HUDEP-2 (cell line): ENCODE measurements at regions not wholly inside any gene's neighbourhood (a gene's known extent, or its start where the extent isn't known, plus 50 kb on each side); places are given as distances from the start of the nearest gene placed in this dataset.

Experiments
- DNase-seq, 76 experiments: peaks; one replicate each; lab custom pipeline; 2025; ENCODE audit not compliant: unreplicated experiment in 76 of 76; lab: John Stamatoyannopoulos, UW

DNA sequence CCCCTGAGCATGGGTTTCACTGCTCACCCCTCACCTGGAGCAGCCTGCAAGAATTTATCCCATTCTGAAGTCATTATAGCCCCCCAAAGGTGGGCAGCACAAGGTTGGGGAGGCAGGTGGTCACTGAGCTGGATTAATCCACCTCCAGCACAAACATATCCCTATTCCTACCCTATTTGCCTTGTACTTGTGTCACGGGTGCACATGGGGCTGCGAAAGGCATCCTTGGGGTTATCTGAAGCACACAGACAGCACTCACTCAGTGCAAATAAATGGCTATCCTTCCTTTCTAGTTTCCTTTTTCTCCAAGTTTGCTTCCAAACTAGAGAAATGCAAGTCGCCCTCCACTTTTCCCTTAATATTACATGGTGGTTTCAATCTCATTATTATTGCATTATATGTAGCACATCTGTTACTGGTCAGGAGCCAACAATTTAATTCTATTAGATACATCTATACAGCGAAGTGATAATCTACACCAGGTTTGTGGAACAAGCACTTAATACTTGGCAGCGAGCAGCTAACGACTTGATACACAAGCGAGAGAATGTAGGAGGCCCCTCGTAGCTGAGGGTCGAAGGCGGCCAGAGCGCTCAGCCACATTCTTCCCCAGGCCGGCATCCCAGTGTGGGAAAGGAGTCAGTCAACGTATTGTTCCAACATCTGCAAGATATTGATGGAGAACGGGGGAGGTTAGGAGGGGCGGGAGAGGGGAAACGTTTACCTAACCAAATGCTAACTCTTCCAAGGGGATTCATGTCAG, 121.3 kb upstream of the HABP2 start:
- DNase-seq: no peak

DNA sequence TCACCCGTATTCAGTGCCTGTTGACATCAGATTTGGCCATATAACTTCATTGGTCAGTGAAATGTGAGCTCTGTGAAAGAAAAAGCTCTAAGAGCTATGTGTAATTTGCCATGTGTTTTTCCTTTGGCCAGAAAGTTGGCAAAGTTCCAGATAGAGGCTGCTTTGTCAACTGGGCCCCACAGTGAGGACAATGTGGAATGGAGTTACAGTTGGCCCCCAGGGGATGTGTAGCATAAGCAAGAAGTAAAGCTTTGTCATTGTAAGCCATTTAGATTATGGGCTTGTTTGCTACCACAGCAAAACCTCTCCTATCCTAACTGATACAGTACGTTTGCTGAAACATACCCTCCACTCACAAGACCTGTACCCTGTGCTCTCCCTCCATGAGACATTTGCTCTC, 119.1 kb upstream of the HABP2 start:
- DNase-seq: no peak

DNA sequence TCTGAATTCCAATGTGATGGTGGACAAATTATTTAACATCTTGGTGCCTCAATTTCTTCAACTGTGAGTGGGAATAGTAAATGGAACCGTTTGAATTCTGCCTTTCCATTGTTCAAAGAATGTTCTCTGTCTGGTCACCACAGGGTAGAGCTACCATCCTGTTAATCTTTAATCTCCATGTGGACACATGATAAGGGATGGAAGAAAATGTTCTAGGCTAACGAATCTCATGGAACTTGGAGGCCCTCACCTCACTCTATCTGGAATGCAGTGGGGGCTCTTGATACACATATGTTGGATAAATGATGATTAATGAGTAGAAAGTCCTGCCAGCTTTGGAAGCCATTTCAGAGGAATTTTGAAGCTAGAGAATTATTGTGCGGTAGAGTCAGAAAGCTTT, 118.5 kb upstream of the HABP2 start:
- no peak for DNase-seq

DNA sequence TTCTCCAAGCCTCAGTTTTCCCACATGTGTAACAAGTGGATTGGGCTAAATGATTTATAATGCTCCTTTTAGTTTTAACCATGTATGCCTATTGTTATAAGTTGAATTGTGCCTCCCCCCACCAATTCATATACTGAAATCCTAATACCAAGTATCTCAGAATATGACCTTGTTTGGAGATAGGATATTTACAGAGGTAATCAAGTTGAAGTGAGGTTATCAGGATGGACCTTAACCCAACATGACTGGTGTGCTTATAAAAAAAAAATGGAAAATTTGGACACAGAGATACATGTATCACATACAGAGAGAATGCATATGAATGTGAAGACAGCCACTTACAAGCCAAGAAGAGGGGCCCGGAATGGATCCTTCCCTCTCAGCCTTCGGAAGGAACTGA, 117.9 kb upstream of the HABP2 start:
- no peak for DNase-seq

DNA sequence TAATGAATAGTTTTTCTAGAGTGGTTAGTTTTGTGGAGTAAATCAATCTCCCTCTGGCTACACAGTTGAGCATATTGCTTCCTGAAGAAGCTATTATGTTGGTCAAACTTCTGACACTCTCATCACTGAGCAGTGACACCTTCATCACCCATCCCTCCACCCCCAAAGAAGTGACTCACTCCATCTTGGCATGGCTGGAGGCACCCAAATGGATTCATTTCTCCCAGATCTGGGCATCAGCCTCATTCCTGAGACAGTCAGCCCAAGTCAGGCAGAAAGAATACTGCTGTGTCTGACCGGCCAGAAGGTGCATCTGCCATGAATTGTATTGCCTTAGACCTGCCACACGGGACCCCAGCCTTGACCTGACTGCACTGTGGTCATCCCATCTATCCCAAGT, 117.0 kb upstream of the HABP2 start:
- DNase-seq: no peak

DNA sequence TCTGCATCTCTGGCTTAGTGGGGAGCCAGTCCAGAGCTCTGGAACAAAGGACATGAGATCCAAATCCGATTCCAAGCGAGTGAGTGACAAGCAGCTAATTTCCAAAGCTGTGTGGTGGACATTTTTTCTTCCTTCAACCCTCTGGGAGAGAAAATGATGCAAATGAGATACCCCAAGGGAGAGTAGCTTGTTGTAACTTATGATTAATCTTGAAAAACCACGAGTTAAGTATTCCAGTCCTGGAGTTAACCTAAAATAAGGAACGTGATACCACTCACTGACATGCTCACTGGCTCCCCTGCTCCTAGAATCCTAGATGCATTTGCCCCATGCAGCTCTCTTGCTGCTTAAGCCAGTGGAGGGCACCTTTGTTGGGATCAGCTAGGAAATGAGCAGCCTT, 116.0 kb upstream of the HABP2 start:
- no peak for DNase-seq

DNA sequence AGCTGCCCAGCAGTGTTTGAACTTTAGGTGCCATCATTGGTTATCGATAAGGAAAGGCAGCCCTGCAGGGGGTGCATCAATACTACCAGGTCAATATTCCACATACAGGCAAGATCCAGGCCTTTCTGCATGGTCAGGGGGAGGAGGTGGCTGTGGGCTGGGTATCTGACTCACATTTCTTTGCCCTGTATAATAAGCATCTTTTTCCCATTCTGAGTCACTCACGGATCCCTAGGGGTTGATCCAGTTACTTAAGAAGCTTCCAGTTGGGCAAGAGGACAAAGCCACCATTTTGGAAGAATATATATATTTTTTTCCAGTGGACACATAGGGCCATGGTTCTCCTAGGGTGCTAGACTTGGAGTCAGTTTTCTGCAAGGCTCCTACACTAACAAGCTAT, 114.2 kb upstream of the HABP2 start:
- no peak for DNase-seq

DNA sequence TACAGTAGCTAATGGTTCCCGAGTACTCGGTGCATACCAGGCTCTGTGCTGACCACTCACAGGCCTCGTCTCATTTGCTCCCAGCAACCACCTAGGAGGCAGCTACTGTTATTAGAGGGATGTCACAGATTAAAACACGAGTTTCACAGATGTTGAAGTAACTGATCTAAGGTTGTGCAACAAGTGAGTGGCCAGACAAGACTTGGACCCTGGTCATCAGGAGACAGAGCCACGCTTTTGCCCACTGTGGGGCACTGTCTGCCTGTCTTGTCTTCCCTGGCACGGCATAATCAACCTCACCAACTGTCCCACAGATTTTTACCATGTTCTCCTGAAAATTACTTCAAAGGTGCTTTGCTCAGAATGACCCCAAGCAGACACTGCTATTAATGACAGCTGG, 111.6 kb upstream of the HABP2 start:
- DNase-seq: no peak

DNA sequence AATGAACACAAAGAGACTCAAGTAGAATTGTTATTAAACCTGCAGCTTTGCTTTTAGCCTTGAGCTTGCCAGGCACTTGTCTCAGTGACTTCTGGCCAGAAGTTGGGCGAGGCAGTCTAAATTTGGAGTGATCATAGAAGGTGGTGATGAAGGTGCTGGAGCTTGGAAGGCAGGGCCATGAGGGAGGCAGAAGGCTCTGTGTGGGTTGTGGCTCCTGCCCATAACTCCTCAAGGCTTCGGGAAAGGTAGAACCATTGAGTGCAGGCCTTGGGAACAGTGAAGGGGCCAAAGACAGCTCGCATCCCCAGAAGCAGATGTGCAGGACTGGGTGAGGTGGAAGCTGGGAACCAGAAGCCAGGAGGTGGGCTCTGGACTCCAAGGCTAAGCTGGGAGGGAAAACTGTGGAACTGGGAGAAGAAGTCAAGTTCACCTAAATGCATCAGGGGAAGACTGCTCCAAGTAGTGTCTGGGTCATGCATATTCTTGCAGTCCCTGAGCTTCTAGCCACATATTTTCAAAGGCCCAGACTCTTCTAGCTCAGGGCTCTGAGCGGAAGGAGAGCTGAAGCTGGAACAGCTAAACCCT, 111.1 kb upstream of the HABP2 start:
- no peak for DNase-seq

DNA sequence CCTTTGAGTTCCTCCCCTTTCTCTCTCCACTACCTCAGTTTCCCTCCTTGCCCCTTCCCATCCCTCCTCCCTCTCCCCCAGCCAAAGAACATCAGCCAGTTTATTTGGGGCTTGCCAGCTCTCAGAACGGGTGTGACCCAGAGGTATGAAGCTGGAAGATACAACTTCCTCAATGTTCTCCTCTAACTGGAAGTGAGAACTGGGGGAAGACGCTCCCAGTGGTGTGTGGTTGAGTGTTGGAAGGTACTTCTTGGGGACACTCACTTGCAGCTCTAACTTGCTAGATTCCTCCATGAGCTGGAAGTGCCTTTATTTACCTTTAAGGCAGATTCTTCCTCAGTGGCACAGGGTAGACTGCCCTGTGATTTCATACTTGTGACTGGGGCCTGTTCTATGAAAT, 110.5 kb upstream of the HABP2 start:
- DNase-seq: no peak

DNA sequence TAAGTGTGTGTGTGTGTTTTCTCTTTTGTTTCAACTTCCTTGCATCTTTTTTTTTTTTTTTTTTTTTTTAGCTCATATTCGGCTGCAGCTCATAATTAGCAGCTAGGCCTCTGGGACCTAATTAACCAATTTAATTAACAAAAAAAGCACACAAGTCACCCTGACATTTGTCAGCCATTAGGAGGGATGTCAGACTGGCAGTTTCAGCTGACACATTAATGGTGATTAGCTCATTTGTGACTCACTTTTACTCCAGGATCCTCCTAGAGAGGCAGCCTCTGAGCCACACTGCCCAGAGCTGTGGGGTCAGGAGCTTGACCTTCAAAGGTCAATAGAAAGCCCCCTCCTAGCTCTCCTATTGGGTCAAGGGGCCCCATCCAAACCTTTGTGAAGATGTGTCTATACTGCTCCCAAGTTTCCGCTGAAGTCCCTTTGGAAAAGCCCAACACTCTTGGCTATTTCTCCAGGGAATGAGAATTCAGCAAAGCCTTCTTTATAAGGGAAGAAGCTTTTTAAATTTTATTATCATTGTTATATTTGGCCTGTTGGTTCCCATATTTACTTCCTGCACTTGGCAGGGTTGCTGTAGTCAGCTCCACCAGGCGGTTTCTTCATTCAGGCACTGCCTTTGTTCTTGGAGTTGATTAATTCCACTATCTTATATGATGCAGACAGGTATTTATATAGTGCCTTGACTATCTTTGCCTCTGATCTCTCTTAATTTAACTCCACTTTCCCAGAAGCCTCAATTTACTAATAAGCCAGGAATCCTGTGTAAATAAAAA, 109.5 kb upstream of the HABP2 start:
- no peak for DNase-seq

DNA sequence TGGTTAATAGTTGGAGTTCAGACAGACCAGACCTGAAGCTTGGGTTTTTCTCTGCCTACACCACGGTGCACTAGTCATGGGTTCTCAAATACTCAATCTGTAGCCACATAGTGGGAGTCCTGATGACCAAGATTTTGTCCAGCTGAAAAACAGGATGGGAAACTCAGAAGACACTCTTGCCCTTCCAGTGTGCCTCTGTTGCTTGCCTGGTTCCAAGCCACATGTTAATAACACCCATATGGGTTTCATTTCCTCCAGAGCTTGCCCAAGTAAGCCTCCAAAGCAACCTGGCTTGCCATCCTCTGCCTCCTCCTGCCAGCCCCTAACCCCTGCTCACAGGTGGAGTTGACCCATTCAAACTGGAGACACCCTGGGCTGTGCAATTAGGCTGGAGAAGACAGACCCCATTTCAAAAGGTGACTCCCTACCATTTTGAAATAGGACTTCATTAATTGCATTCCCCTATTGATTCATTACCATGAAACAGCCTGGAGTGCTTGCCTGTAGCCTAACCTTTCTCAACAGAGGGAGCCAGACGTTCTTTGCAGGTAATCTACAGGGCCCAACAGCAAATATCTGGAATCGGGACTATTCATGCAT, 108.0 kb upstream of the HABP2 start:
- no peak for DNase-seq

DNA sequence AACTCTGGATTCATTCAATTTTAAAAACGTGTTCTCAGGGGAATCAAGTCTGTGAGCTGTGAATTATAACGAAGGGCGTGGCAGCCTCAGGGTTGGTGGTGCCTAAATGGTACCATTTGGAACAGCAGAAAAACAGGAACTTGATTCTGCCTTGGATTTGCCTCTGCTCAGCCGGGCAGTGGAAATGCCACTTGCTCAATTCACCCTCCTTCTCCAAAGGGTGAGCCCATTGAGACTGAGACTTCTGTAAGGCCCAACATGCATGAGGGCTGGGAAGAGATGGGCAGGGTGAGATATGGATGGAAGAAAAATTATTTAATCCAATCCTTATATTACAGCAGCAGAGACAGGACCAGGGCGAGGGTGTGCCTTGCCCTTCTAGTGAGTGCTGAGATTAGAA, 107.1 kb upstream of the HABP2 start:
- DNase-seq: no peak

DNA sequence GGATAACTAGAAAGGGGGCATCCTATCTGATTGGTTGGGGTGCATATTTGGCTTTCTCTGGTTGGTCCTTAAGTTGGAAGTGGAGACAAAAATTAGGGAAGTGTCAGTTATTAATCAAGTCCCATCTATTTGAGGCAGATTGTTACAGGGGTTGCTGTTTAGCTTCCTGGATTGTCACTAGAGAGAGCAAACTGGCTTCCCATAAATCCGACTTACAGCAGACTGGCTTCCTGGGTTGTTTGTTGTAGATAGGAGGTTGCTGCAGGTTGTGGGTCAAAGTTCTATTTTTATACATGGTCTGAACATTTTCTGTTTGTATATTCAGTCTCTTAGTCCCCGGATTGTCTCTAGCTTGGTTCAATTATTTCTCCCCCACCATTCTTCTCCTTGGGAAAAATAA, 106.1 kb upstream of the HABP2 start:
- no peak for DNase-seq

DNA sequence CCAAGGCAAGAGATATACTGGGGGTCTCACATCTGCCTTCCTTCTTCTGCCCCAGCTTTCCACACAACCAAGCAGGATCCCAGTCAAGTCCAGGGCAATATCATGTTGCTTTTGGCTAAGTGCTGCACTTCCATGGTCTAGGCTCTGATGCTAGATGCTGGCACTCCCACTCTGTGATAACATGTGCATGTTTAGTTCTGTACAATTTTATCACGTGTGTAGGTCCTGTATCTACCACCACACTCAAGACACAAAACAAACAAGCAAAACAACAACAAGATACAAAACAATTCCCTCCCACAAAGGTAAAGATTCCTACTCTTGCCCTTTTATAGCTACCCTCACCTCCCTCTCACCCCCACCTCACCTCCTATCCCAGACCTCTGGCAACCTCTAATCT, 105.6 kb upstream of the HABP2 start:
- no peak for DNase-seq

DNA sequence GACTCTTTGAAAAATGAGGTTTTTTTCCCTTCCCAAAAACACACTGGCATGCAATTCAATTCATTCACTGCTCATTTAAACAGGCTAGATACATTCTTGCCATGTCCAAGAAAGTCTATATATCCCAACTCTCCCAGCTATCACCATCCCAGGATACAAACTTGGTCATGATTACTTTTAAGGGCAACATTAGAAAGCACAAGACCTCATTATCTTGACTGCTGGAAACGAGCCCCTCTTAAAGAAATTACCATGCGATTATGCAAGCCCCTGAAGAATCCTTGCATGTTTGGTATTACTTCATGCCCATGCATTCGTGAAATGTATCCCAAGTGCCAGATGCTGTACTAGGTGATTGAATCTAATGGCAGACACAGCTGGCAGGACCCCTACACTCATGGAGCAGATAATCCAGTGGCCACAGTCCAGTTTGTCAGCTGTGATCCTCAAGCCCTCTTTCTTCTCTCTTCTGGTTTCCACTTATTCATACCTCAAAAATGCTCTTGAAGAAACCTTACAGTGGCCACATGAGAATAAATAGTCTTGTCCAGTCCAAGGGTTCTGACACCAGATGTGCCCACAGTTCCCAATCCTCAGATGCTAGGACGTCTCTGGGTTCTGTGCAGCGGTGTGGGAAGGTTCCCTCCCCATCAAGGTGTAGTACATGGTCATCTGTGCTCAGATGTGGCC, 103.7 kb upstream of the HABP2 start:
- no peak for DNase-seq

DNA sequence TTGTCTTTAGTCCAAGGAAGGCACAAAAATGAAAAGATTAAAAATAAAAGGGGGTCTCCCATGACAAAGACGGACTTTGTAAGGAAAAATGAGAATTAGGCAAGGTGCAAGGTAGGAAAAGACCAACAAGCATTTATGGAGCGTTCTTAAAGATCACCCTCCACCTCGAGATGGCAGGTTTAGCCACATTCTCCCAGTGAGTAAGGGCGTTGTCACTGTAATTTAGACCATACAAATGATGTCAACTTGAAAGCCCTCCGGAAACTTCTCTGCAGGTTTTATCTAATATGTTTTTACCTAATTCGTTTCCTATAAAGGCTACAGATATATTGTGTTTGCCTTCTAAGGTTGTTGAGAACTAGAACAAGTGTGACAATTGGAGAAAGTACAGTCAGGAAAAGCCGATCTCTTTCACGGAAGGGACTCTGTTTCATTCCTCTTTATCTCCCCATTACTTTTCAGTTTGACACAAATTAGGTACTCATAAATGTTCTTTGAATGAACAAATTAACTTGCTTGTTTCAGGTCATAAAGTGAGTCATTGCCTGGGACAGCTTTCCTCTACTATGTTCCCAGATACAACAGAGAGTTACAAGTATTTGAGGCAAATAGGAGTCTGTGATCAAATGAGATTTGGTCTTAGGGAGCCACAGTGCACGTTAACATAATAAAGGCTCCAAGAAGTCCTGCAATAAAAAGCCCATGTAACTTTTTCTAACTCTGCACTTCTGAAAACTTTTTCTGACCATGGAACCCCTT, 102.6 kb upstream of the HABP2 start:
- no peak for DNase-seq

DNA sequence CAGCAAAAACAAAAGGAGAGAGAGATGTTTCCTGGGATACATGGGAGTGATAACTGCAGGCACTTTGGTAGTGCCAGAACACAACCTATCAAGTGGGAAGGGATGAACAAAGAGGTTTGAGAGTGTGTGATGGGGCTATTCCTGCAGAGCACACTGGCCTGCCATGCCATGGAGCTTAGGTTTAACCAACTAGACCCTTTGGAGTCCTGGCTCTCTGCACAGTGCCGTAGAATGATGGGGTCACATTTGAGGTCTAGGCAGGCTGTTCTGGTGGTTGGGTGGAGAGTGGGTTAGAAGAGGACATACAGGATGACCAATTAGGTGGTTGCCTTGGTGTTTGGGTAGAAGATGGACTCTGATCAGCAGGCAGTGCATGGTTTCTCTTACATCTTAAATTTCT, 101.9 kb upstream of the HABP2 start:
- DNase-seq: no peak

DNA sequence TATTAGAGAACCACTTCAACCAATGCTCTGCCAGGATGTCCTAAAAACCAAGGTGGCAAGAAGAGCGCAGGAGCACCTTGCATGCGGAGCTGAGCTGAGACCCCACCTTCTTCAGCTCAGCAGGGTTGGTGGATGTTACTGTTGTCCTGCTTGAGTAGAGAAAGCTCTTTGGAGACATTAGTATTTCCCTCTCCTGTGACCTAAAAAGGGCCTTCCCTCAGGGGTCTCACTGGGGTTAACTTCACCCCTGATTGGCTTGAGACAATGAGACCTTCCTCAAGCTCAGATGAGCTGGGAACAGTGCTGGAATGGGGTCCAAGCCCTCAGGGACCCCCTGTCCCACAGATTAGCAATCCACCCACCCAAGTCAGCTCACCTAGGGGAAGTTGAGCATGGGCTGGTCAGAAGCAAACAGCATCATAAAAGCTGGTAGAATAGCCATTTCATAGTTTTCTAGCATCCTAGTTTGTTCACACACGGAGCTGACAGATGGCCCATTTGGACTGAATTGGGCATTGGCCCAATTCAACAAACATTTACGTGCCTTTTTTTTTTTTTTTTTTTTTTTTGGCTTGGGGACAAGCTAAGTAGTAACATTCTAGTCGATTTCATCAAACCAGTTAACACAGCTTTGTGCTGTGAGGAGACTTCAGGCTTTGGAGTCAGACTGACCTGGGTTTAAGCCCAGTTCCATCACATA, 100.6 kb upstream of the HABP2 start:
- no peak for DNase-seq

DNA sequence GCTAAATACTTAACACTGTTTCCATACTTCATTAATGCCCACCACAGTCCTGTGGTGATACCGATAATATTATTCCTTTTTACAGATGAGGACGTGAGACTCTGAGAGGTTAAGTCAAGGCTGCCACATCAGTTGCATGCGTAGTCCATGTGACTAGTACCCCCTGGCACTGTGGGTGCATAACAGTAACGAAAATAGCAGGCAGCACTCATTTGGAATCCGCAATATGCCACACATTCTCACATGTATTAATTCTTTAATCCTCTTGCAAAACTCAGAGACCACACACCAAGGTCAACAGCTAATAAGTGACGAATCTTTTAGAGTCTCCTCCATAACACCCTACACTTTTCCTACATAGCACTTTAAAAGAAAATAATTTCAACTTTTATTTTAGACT, 99.5 kb upstream of the HABP2 start:
- DNase-seq: no peak
